ENCODE measurements at regions not wholly inside any gene's neighbourhood (a gene's known extent, or its start where the extent isn't known, plus 50 kb on each side); places are given as distances from the start of the nearest gene placed in this dataset.

GRCh38 chr6:33923857-33924514 is 120.2 kb upstream of the MLN start:
- DNase-seq (ENCODE audit: low spot score): no peak

- DNase-seq (ENCODE audit: low spot score): no peak
Measured at GRCh38 chr6:33921745-33922144, 117.9 kb upstream of the MLN start.

- no peak for DNase-seq (ENCODE audit: low spot score)
Measured at GRCh38 chr6:33918175-33918695, 114.4 kb upstream of the MLN start.

- no peak for DNase-seq (ENCODE audit: low spot score)
Measured at GRCh38 chr6:33915134-33915533, 111.3 kb upstream of the MLN start.

GRCh38 chr6:33914645-33915044 is 110.8 kb upstream of the MLN start:
- no peak for DNase-seq (ENCODE audit: low spot score)

- DNase-seq (ENCODE audit: low spot score): no peak
Measured at GRCh38 chr6:33912195-33912594, 108.4 kb upstream of the MLN start.

- DNase-seq (ENCODE audit: low spot score): no peak
Measured at GRCh38 chr6:33911488-33911887, 107.7 kb upstream of the MLN start.

GRCh38 chr6:33910594-33910993 is 106.8 kb upstream of the MLN start:
- DNase-seq (ENCODE audit: low spot score): no peak

- DNase-seq (ENCODE audit: low spot score): no peak
Measured at GRCh38 chr6:33909737-33910136, 105.9 kb upstream of the MLN start.

GRCh38 chr6:33908025-33908424 is 104.2 kb upstream of the MLN start:
- DNase-seq (ENCODE audit: low spot score): no peak

- no peak for DNase-seq (ENCODE audit: low spot score)
Measured at GRCh38 chr6:33907227-33907626, 103.4 kb upstream of the MLN start.

GRCh38 chr6:33906439-33906838 is 102.6 kb upstream of the MLN start:
- DNase-seq (ENCODE audit: low spot score): no peak

- DNase-seq (ENCODE audit: low spot score): no peak
Measured at GRCh38 chr6:33905071-33905609, 101.3 kb upstream of the MLN start.

GRCh38 chr6:33904747-33905065 is 100.9 kb upstream of the MLN start:
- no peak for DNase-seq (ENCODE audit: low spot score)

- no peak for DNase-seq (ENCODE audit: low spot score)
Measured at GRCh38 chr6:33904050-33904746, 100.4 kb upstream of the MLN start.

- DNase-seq (ENCODE audit: low spot score): no peak
Measured at GRCh38 chr6:33903579-33903978, 99.8 kb upstream of the MLN start.

GRCh38 chr6:33902457-33902853 is 98.7 kb upstream of the MLN start:
- DNase-seq (ENCODE audit: low spot score): no peak

GRCh38 chr6:33901822-33902456 is 98.1 kb upstream of the MLN start:
- no peak for DNase-seq (ENCODE audit: low spot score)

GRCh38 chr6:33898771-33899170 is 95.0 kb upstream of the MLN start:
- DNase-seq (ENCODE audit: low spot score): no peak

- no peak for DNase-seq (ENCODE audit: low spot score)
Measured at GRCh38 chr6:33897189-33897780, 93.5 kb upstream of the MLN start.

- peak; percentile 68 for DNase-seq (ENCODE audit: low spot score)
Measured at GRCh38 chr6:33896391-33897188, 92.8 kb upstream of the MLN start.

GRCh38 chr6:33895988-33896387 is 92.2 kb upstream of the MLN start:
- no peak for DNase-seq (ENCODE audit: low spot score)

Measured in AG20443 (cell line).